Neural crest cell (in vitro differentiated cells): ENCODE measurements at regions not wholly inside any gene's neighbourhood (a gene's known extent, or its start where the extent isn't known, plus 50 kb on each side); places are given as distances from the start of the nearest gene placed in this dataset.

ENCODE experiments used
- DNase-seq: peaks from one replicate; pipeline ENCODE4 v3.0.0; 2021; ENCODE audit warnings: low read depth, mixed read lengths, low spot score
- H3K27ac Mint-ChIP-seq: one replicate; pipeline ENCODE4 v1.8.0; 2021; ENCODE audit warnings: mild to moderate bottlenecking, mixed read lengths; ENCODE audit not compliant: unreplicated experiment
- H3K27me3 Mint-ChIP-seq: 2 replicates; pipeline ENCODE4 v1.8.0; 2021; ENCODE audit warnings: low read depth, mild to moderate bottlenecking, mixed read lengths
- H3K36me3 Mint-ChIP-seq: 2 replicates; pipeline ENCODE4 v1.8.0; 2021; ENCODE audit warnings: low read depth, mild to moderate bottlenecking, mixed read lengths
- H3K4me1 Mint-ChIP-seq: 2 replicates; pipeline ENCODE4 v1.8.0; 2021; ENCODE audit warnings: mixed read lengths
- H3K4me3 Mint-ChIP-seq: one replicate; pipeline ENCODE4 v1.8.0; 2021; ENCODE audit warnings: mild to moderate bottlenecking, mixed read lengths
- H3K9me3 Mint-ChIP-seq: 2 replicates; pipeline ENCODE4 v1.8.0; 2021; ENCODE audit warnings: mixed read lengths
- CTCF ChIP-seq: fragments of 200-600 bp; sonication (generic); conservative IDR thresholded peaks from 2 replicates; pipeline ENCODE4 v1.5.0; 2021; ENCODE audit warnings: antibody characterized with exemption, mild to moderate bottlenecking

- no peak for DNase-seq
- H3K27ac Mint-ChIP-seq = no peak overlapping the region
- no peak overlapping the region for H3K4me3 Mint-ChIP-seq
Measured at GRCh38 chr3:145721273-145721805, 439.6 kb downstream of the PLOD2 start.

GRCh38 chr3:145721815-145722214, 439.2 kb downstream of the PLOD2 start:
- no peaks in the 10 kb centered on the region for H3K27me3 Mint-ChIP-seq

More at GRCh38 chr3:145721273-145721805, 439.6 kb downstream of the PLOD2 start:
- H3K4me1 Mint-ChIP-seq = peaks cover 6% of the 10 kb centered on the region
- no peaks in the 10 kb centered on the region for H3K27me3 Mint-ChIP-seq
- peaks cover 4% of the 10 kb centered on the region for H3K9me3 Mint-ChIP-seq
- no peaks in the 10 kb centered on the region for H3K36me3 Mint-ChIP-seq
- no peak for TF ChIP-seq CTCF

DNA sequence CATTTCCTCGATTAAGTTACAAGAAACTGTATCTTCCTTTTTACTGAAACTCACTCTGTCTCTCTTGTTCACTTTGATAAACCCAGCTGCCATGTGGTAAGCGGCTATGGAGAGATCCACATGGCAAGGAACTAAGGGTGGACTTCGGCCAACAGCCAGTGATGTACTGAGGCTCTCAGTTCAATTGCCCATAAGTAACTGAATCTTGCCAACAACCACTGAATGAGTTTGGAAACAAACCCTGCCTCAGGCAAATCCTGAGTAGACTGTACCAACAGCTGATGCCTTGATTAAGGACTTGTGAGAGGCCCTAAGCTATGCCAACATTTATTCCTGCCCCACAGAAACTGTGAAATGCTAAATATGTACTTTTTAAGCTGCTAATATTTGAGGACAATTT, 433.5 kb downstream of the PLOD2 start:
- no peaks in the 10 kb centered on the region for H3K36me3 Mint-ChIP-seq
- TF ChIP-seq CTCF = no peak
- peaks cover 4% of the 10 kb centered on the region for H3K9me3 Mint-ChIP-seq
- DNase-seq = no peak
- H3K4me3 Mint-ChIP-seq = no peak overlapping the region
- no peak overlapping the region for H3K27ac Mint-ChIP-seq
- no peaks in the 10 kb centered on the region for H3K4me1 Mint-ChIP-seq
- no peaks in the 10 kb centered on the region for H3K27me3 Mint-ChIP-seq

More at GRCh38 chr3:145721815-145722214, 439.2 kb downstream of the PLOD2 start:
- Mint-ChIP-seq H3K36me3 (no peaks in the 10 kb centered on the region), H3K9me3 (peaks cover 4% of the 10 kb centered on the region), H3K4me1 (peaks cover 6% of the 10 kb centered on the region), H3K4me3 (no peak overlapping the region), H3K27ac (no peak overlapping the region)
- no peak for TF ChIP-seq CTCF
- DNase-seq = no peak

- Mint-ChIP-seq H3K4me3 (no peak overlapping the region), H3K4me1 (no peaks in the 10 kb centered on the region), H3K36me3 (no peaks in the 10 kb centered on the region), H3K27ac (no peak overlapping the region), H3K9me3 (no peaks in the 10 kb centered on the region), H3K27me3 (no peaks in the 10 kb centered on the region)
- no peak for DNase-seq
- TF ChIP-seq CTCF = no peak
Measured at GRCh38 chr3:145735631-145736030, 425.4 kb downstream of the PLOD2 start.

DNA sequence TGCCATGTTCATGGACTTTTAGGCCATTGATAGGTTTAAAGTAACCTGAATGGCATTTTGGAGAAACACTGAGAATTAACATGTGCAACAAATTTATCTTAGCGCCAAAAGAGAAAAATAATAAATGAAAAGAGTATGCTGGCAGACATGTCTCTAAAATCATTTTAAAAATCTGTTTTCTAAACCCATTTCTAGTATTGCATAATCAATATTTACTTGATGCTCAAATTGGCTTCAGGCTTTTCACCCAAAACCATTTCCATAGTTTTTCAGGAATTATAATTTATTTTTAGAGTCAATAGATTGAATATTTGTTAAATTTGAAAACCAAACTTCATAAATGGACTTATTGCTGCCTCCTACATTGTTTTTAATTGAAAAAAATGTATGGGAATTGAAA, 423.0 kb downstream of the PLOD2 start:
- DNase-seq = no peak
- Mint-ChIP-seq H3K4me3 (no peak overlapping the region), H3K27ac (no peak overlapping the region), H3K27me3 (no peaks in the 10 kb centered on the region), H3K9me3 (no peaks in the 10 kb centered on the region), H3K36me3 (no peaks in the 10 kb centered on the region), H3K4me1 (no peaks in the 10 kb centered on the region)
- TF ChIP-seq CTCF = no peak
